H9 (cell line): ENCODE measurements at regions not wholly inside any gene's neighbourhood (a gene's known extent, or its start where the extent isn't known, plus 50 kb on each side); places are given as distances from the start of the nearest gene placed in this dataset.

ENCODE experiments used
- DNase-seq: peaks from one replicate; pipeline ENCODE4 v3.0.0-alpha.2; 2017
- H2AFZ ChIP-seq: one replicate; pipeline ENCODE4 v1.6.1; 2013; ENCODE audit warnings: mild to moderate bottlenecking, low read length, control low read depth, moderate library complexity
- H2AK5ac ChIP-seq: 2 replicates; pipeline ENCODE4 v1.6.1; 2013; ENCODE audit warnings: low read length, control low read depth, mixed read lengths; ENCODE audit not compliant: insufficient read length
- H2BK120ac ChIP-seq: one replicate; pipeline ENCODE4 v1.6.1; 2013; ENCODE audit warnings: low read depth, mild to moderate bottlenecking, low read length, control low read depth, inconsistent platforms; ENCODE audit not compliant: poor library complexity, severe bottlenecking
- H2BK12ac ChIP-seq: 2 replicates; pipeline ENCODE4 v1.6.1; 2013; ENCODE audit warnings: low read length, control low read depth, mixed read lengths, low read depth; ENCODE audit not compliant: insufficient read length
- H2BK15ac ChIP-seq: 2 replicates; pipeline ENCODE4 v1.6.1; 2013; ENCODE audit warnings: low read depth, low read length, control low read depth
- H2BK20ac ChIP-seq: one replicate; pipeline ENCODE4 v1.6.1; 2013; ENCODE audit warnings: low read depth, mild to moderate bottlenecking, low read length, control low read depth, inconsistent platforms; ENCODE audit not compliant: poor library complexity, severe bottlenecking
- H2BK5ac ChIP-seq: 2 replicates; pipeline ENCODE4 v1.6.1; 2013; ENCODE audit warnings: low read length, control low read depth, mixed read lengths; ENCODE audit not compliant: insufficient read length
- H3K14ac ChIP-seq: 2 replicates; pipeline ENCODE4 v1.6.1; 2013; ENCODE audit warnings: low read length, control low read depth; ENCODE audit not compliant: insufficient read depth
- H3K18ac ChIP-seq: 2 replicates; pipeline ENCODE4 v1.6.1; 2013; ENCODE audit warnings: low read depth, mild to moderate bottlenecking, mixed read lengths, low read length, control low read depth; ENCODE audit not compliant: insufficient read length
- H3K23ac ChIP-seq: 2 replicates; pipeline ENCODE4 v1.6.1; 2013; ENCODE audit warnings: low read length, control low read depth, mixed read lengths, low read depth; ENCODE audit not compliant: insufficient read length
- H3K23me2 ChIP-seq: 2 replicates; pipeline ENCODE4 v1.6.1; 2013; ENCODE audit warnings: low read depth, mild to moderate bottlenecking, mixed read lengths, low read length, control low read depth; ENCODE audit not compliant: insufficient read length, poor library complexity, severe bottlenecking
- H3K27ac ChIP-seq: 2 replicates; pipeline ENCODE4 v1.5.1; 2013; ENCODE audit warnings: low read length, control low read depth, mixed read lengths, low read depth; ENCODE audit not compliant: insufficient read length
- H3K27me3 ChIP-seq: 2 replicates; pipeline ENCODE4 v1.6.1; 2013; ENCODE audit warnings: low read length, control low read depth, inconsistent platforms; ENCODE audit not compliant: insufficient read depth
- H3K4ac ChIP-seq: 2 replicates; pipeline ENCODE4 v1.6.1; 2013; ENCODE audit warnings: low read depth, mild to moderate bottlenecking, control low read depth, inconsistent platforms, low read length, moderate library complexity
- H3K4me1 ChIP-seq: 2 replicates; pipeline ENCODE4 v1.6.1; 2013; ENCODE audit warnings: low read length, control low read depth, inconsistent platforms; ENCODE audit not compliant: insufficient read depth
- H3K4me2 ChIP-seq: 2 replicates; pipeline ENCODE4 v1.6.1; 2013; ENCODE audit warnings: low read length, control low read depth, mixed read lengths; ENCODE audit not compliant: insufficient read length, insufficient read depth
- H3K56ac ChIP-seq: 2 replicates; pipeline ENCODE4 v1.6.1; 2013; ENCODE audit warnings: low read depth, mild to moderate bottlenecking, mixed read lengths, low read length, control low read depth; ENCODE audit not compliant: insufficient read length
- H3K79me1 ChIP-seq: 2 replicates; pipeline ENCODE4 v1.6.1; 2013; ENCODE audit warnings: low read depth, mild to moderate bottlenecking, moderate library complexity, low read length, control low read depth, inconsistent platforms; ENCODE audit not compliant: insufficient read depth, poor library complexity, severe bottlenecking
- H3K79me2 ChIP-seq: 2 replicates; pipeline ENCODE4 v1.6.1; 2013; ENCODE audit warnings: low read length, control low read depth, inconsistent platforms; ENCODE audit not compliant: insufficient read depth
- H3K9ac ChIP-seq: 2 replicates; pipeline ENCODE4 v1.6.1; 2013; ENCODE audit warnings: low read length, control low read depth, mixed read lengths; ENCODE audit not compliant: insufficient read length; ENCODE audit errors: extremely low read depth
- H3K9me3 ChIP-seq: one replicate; pipeline ENCODE4 v1.6.1; 2013; ENCODE audit warnings: low read depth, low read length, inconsistent platforms; ENCODE audit not compliant: control insufficient read depth
- H3T11ph ChIP-seq: one replicate; pipeline ENCODE4 v1.6.1; 2013; ENCODE audit warnings: mild to moderate bottlenecking, low read length, control low read depth, inconsistent platforms
- H4K20me1 ChIP-seq: one replicate; pipeline ENCODE4 v1.6.1; 2013; ENCODE audit not compliant: control insufficient read depth, insufficient read length, insufficient read depth
- H4K5ac ChIP-seq: 2 replicates; pipeline ENCODE4 v1.6.1; 2013; ENCODE audit warnings: low read depth, mild to moderate bottlenecking, mixed read lengths, low read length, control low read depth; ENCODE audit not compliant: insufficient read length
- H4K8ac ChIP-seq: replicated peaks from 2 replicates; pipeline ENCODE4 v1.6.1; 2013; ENCODE audit warnings: low read length, control low read depth, mixed read lengths, low read depth; ENCODE audit not compliant: insufficient read length
- H4K91ac ChIP-seq: 2 replicates; pipeline ENCODE4 v1.6.1; 2013; ENCODE audit warnings: low read depth, mild to moderate bottlenecking, moderate library complexity, mixed read lengths, low read length, control low read depth; ENCODE audit not compliant: insufficient read length
- H3K27ac Mint-ChIP-seq, 3 experiments: 2 replicates in 2 of 3; 3 replicates in 1 of 3; pipeline ENCODE4 v1.8.0; 2020 to 2021; ENCODE audit warnings: mixed read lengths in 3 of 3, mild to moderate bottlenecking in 1 of 3, moderate library complexity in 1 of 3
- H3K27me3 Mint-ChIP-seq: 2 replicates; pipeline ENCODE4 v1.8.0; 2021; ENCODE audit warnings: low read depth, mild to moderate bottlenecking, moderate library complexity, mixed read lengths
- H3K36me3 Mint-ChIP-seq, 3 experiments: 2 replicates in 2 of 3; 3 replicates in 1 of 3; pipeline ENCODE4 v1.8.0; 2020 to 2021; ENCODE audit warnings: low read depth in 3 of 3, mixed read lengths in 3 of 3; ENCODE audit not compliant: insufficient read depth in 1 of 3
- H3K4me1 Mint-ChIP-seq, 2 experiments: 2 replicates each; pipeline ENCODE4 v1.8.0; 2020; ENCODE audit warnings: mixed read lengths in 2 of 2
- H3K4me3 Mint-ChIP-seq, 2 experiments: 2 replicates in 1 of 2; 3 replicates in 1 of 2; pipeline ENCODE4 v1.8.0; 2020 to 2021; ENCODE audit warnings: mild to moderate bottlenecking in 2 of 2, mixed read lengths in 2 of 2, moderate library complexity in 1 of 2
- H3K9me3 Mint-ChIP-seq, 2 experiments: 2 replicates in 1 of 2; 3 replicates in 1 of 2; pipeline ENCODE4 v1.8.0; 2020; ENCODE audit warnings: mild to moderate bottlenecking in 2 of 2, mixed read lengths in 2 of 2, moderate library complexity in 1 of 2
- TF ChIP-seq, protein P1 (sequence below): fragments of 200-600 bp; sonication (generic); conservative IDR thresholded peaks from 3 replicates; pipeline ENCODE4 v1.8.0; 2021; ENCODE audit warnings: antibody characterized with exemption, mild to moderate bottlenecking

DNA sequence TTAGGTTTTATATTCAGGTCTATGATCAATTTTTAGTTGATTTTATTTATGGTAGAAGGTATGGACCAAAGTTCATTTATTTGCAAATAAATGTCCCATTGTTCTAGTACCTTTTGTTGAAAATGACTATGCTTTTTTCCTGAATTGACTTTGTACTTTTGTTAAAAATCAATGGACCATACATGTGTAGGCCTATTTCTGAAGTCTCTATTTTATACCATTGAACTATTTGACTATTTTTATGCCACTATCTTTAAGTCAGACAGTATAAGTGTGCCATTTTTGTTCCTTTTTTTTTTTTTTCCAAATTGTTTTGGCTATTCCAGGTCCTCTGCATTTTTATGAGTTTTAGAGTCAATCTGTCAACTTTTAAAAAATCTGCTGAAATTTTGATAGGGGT lies 73.6 kb upstream of the UGP2 start:
- H3K9me3 Mint-ChIP-seq, result peaks cover 16 to 20% of the 10 kb centered on the region in 2 experiments
- no peaks in the 10 kb centered on the region for H3K27me3 ChIP-seq
- no peak overlapping the region for H2AFZ ChIP-seq
- no peak for DNase-seq
- H4K5ac ChIP-seq, result no peak overlapping the region
- no peak overlapping the region for H2AK5ac ChIP-seq
- H3K14ac ChIP-seq, result no peak overlapping the region
- no peak overlapping the region for H2BK5ac ChIP-seq
- TF ChIP-seq, protein P1, sequence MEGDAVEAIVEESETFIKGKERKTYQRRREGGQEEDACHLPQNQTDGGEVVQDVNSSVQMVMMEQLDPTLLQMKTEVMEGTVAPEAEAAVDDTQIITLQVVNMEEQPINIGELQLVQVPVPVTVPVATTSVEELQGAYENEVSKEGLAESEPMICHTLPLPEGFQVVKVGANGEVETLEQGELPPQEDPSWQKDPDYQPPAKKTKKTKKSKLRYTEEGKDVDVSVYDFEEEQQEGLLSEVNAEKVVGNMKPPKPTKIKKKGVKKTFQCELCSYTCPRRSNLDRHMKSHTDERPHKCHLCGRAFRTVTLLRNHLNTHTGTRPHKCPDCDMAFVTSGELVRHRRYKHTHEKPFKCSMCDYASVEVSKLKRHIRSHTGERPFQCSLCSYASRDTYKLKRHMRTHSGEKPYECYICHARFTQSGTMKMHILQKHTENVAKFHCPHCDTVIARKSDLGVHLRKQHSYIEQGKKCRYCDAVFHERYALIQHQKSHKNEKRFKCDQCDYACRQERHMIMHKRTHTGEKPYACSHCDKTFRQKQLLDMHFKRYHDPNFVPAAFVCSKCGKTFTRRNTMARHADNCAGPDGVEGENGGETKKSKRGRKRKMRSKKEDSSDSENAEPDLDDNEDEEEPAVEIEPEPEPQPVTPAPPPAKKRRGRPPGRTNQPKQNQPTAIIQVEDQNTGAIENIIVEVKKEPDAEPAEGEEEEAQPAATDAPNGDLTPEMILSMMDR, result no peak
- H4K20me1 ChIP-seq, result no peaks in the 10 kb centered on the region
- H3K79me2 ChIP-seq, result no peaks in the 10 kb centered on the region
- H2BK15ac ChIP-seq, result no peak overlapping the region
- peaks cover 6% of the 10 kb centered on the region; the same call in 1 of the 2 replicates for H3K4me1 ChIP-seq
- H3K27ac ChIP-seq, result no peak overlapping the region
- H2BK12ac ChIP-seq, result no peak overlapping the region
- no peak overlapping the region for H4K8ac ChIP-seq
- H3K4ac ChIP-seq, result no peak overlapping the region
- H3K9me3 ChIP-seq, result no peaks in the 10 kb centered on the region
- peaks cover 8 to 22% (median 10%) of the 10 kb centered on the region in 3 experiments; a peak in 6 of 7 replicates for H3K36me3 Mint-ChIP-seq
- no peak overlapping the region for H3K4me3 Mint-ChIP-seq
- H3K23me2 ChIP-seq, result no peaks in the 10 kb centered on the region
- H3K4me1 Mint-ChIP-seq, result peaks cover 32 to 33% of the 10 kb centered on the region in 2 experiments
- no peak overlapping the region for H3K23ac ChIP-seq
- no peak overlapping the region for H3K4me2 ChIP-seq
- no peak overlapping the region for H4K91ac ChIP-seq
- no peaks in the 10 kb centered on the region for H3K79me1 ChIP-seq
- H3K9ac ChIP-seq, result no peak overlapping the region
- no peaks in the 10 kb centered on the region for H3K27me3 Mint-ChIP-seq
- no peak overlapping the region for H3T11ph ChIP-seq
- H2BK20ac ChIP-seq, result no peak overlapping the region
- no peak overlapping the region for H2BK120ac ChIP-seq
- H3K56ac ChIP-seq, result no peak overlapping the region
- no peak overlapping the region; a peak in 1 of 7 replicates for H3K27ac Mint-ChIP-seq
- H3K18ac ChIP-seq, result no peak overlapping the region
